SU-DHL-6 (cell line): ENCODE measurements at regions not wholly inside any gene's neighbourhood (a gene's known extent, or its start where the extent isn't known, plus 50 kb on each side); places are given as distances from the start of the nearest gene placed in this dataset.

Source experiments
- H2AFZ ChIP-seq: fragments of 200-600 bp; sonication (generic); 2 replicates; pipeline ENCODE4 v1.6.1; 2014; ENCODE audit warnings: low read depth, mild to moderate bottlenecking, moderate library complexity, mixed read lengths, antibody characterized with exemption, low read length; ENCODE audit not compliant: severe bottlenecking
- H3F3A ChIP-seq: fragments of 200-600 bp; shearing (Covaris generic); 2 replicates; pipeline ENCODE4 v1.6.0; 2016; ENCODE audit warnings: antibody characterized with exemption, mild to moderate bottlenecking; ENCODE audit not compliant: insufficient read depth
- H3K27ac ChIP-seq: fragments of 200-600 bp; sonication (generic); 2 replicates; pipeline ENCODE4 v1.5.1; 2016; ENCODE audit warnings: low read depth, mild to moderate bottlenecking, low read length, moderate library complexity, mixed read lengths
- H3K27me3 ChIP-seq: fragments of 200-600 bp; sonication (generic), shearing (Covaris generic); 2 replicates; pipeline ENCODE4 v1.6.0; 2014; ENCODE audit warnings: mild to moderate bottlenecking, low read length
- H3K36me3 ChIP-seq: fragments of 200-600 bp; sonication (generic); 2 replicates; pipeline ENCODE4 v1.6.1; 2014; ENCODE audit warnings: mild to moderate bottlenecking, low read length, mixed read lengths
- H3K4me2 ChIP-seq: fragments of 300-600, 200-600 bp; shearing (Covaris generic), sonication (generic); 2 replicates; pipeline ENCODE4 v1.6.0; 2014; ENCODE audit warnings: low read length, low read depth, mild to moderate bottlenecking; ENCODE audit not compliant: poor library complexity, severe bottlenecking
- H3K4me3 ChIP-seq: fragments of 200-600 bp; sonication (generic); 2 replicates; pipeline ENCODE4 v1.5.1; 2014; ENCODE audit warnings: antibody characterized with exemption, low read length, mild to moderate bottlenecking, mixed read lengths; ENCODE audit not compliant: insufficient read depth, poor library complexity, severe bottlenecking
- H3K79me2 ChIP-seq: fragments of 200-600 bp; sonication (generic); 2 replicates; pipeline ENCODE4 v1.6.1; 2014; ENCODE audit warnings: mild to moderate bottlenecking, low read length, moderate library complexity; ENCODE audit not compliant: insufficient read depth
- H3K9ac ChIP-seq: fragments of 200-600 bp; sonication (generic); 2 replicates; pipeline ENCODE4 v1.7.0; 2014; ENCODE audit warnings: mild to moderate bottlenecking, low read length
- H3K9me2 ChIP-seq: fragments of 200-600 bp; sonication (generic); replicated peaks from 2 replicates; pipeline ENCODE4 v1.6.1; 2014; ENCODE audit warnings: low read length; ENCODE audit not compliant: insufficient read depth
- H3K9me3 ChIP-seq: fragments of 200-600 bp; sonication (generic); 2 replicates; pipeline ENCODE4 v1.6.1; 2014; ENCODE audit warnings: low read length, mixed read lengths; ENCODE audit not compliant: insufficient read depth
- H4K20me1 ChIP-seq: fragments of 200-600 bp; sonication (generic); 2 replicates; pipeline ENCODE4 v1.6.1; 2014; ENCODE audit warnings: low read depth, mild to moderate bottlenecking, antibody characterized with exemption, low read length, moderate library complexity, mixed read lengths
- EZH2phosphoT487 ChIP-seq: fragments of 200-600 bp; sonication (generic), shearing (Covaris generic); conservative IDR thresholded peaks from 2 replicates; pipeline ENCODE4 v1.6.1; 2018; ENCODE audit warnings: mild to moderate bottlenecking, antibody characterized with exemption, low read length, moderate library complexity, mixed read lengths
- TF ChIP-seq, protein P1 (sequence below): fragments of 200-600 bp; sonication (generic); IDR thresholded peaks from one replicate; pipeline ENCODE4 v1.5.1; 2017; ENCODE audit warnings: antibody characterized with exemption, mild to moderate bottlenecking, low read length, moderate library complexity; ENCODE audit not compliant: insufficient read depth, poor library complexity, severe bottlenecking

DNA sequence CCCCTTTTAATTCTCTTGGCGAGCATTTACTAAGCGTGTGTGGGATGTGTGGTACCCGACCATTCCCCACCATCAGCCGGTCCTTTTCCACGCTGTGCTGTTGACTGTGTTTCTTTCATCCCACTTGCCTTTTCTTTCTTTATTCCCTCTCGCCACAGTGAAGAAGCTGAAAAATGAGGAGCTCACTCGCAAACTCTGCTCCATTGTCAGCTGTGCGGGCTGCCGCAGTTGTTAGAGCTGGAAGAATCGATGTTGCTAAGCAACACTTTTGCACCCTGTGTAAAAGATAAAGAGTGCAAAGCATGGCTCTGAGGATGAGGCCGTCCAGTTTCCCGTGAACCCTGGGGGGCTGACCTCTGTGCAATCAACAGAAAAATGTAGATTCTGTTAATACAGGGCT lies 203.1 kb upstream of the NEBL start:
- Histone ChIP-seq H3K79me2 (no peaks in the 10 kb centered on the region), H3K9me3 (no peaks in the 10 kb centered on the region), H3K4me3 (no peak overlapping the region), H3K9me2 (no peaks in the 10 kb centered on the region), H3K4me2 (no peak overlapping the region), H3K27me3 (no peaks in the 10 kb centered on the region), H3F3A (no peaks in the 10 kb centered on the region), H3K36me3 (no peaks in the 10 kb centered on the region), H3K27ac (no peak overlapping the region), H2AFZ (no peak overlapping the region), H4K20me1 (no peaks in the 10 kb centered on the region), H3K9ac (no peak overlapping the region)
- TF ChIP-seq, protein P1, sequence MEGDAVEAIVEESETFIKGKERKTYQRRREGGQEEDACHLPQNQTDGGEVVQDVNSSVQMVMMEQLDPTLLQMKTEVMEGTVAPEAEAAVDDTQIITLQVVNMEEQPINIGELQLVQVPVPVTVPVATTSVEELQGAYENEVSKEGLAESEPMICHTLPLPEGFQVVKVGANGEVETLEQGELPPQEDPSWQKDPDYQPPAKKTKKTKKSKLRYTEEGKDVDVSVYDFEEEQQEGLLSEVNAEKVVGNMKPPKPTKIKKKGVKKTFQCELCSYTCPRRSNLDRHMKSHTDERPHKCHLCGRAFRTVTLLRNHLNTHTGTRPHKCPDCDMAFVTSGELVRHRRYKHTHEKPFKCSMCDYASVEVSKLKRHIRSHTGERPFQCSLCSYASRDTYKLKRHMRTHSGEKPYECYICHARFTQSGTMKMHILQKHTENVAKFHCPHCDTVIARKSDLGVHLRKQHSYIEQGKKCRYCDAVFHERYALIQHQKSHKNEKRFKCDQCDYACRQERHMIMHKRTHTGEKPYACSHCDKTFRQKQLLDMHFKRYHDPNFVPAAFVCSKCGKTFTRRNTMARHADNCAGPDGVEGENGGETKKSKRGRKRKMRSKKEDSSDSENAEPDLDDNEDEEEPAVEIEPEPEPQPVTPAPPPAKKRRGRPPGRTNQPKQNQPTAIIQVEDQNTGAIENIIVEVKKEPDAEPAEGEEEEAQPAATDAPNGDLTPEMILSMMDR: no peak
- no peak for TF ChIP-seq EZH2phosphoT487

DNA sequence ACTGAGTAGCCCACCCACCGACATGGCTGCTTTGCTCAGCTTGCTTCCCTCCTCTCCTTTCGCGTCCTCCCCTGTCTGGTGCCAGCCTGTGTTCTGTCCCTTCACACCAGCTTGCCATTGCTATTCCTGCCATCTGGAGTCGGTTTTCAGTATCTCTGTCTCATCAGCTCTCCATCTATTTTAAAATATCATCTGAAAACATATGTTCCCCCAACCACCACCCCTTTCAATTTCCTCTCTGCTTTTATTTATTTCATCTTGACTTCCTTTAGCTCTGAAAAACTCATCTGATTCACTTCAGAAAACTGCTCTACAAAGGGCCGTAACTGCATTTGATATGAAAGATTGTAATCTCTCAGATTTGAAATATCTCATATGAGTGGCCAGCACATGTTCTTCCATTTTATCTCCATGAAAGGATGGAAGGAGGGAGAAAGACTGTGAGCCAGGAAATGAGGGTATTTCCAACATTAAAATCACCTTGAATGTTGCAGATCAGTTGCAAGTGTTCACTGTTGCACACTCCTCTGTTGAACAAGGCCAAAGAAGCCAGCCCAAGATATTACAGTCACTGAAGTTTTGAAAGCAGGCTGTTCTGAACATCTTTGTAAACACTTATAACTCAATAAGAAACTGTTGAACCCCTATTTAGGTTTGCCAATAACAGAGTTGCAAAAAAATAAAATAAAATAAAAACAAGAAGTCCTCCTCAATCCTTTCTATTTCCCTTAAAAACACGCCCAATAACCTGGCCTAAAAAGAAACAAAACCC lies 202.4 kb upstream of the NEBL start:
- no peaks in the 10 kb centered on the region for H3K36me3 ChIP-seq
- H3F3A ChIP-seq: no peaks in the 10 kb centered on the region
- TF ChIP-seq EZH2phosphoT487: no peak
- TF ChIP-seq, protein P1: no peak
- no peaks in the 10 kb centered on the region for H3K79me2 ChIP-seq
- H3K27ac ChIP-seq: no peak overlapping the region
- no peaks in the 10 kb centered on the region for H3K27me3 ChIP-seq
- H3K4me3 ChIP-seq: no peak overlapping the region
- H3K9me2 ChIP-seq: no peaks in the 10 kb centered on the region
- no peak overlapping the region for H3K9ac ChIP-seq
- no peak overlapping the region for H3K4me2 ChIP-seq
- H3K9me3 ChIP-seq: no peaks in the 10 kb centered on the region
- no peak overlapping the region for H2AFZ ChIP-seq
- no peaks in the 10 kb centered on the region for H4K20me1 ChIP-seq

- no peaks in the 10 kb centered on the region for H3K36me3 ChIP-seq
- H3K4me3 ChIP-seq: no peak overlapping the region
- H3F3A ChIP-seq: no peaks in the 10 kb centered on the region
- no peak overlapping the region for H3K9ac ChIP-seq
- H3K27me3 ChIP-seq: no peaks in the 10 kb centered on the region
- H2AFZ ChIP-seq: no peak overlapping the region
- no peaks in the 10 kb centered on the region for H4K20me1 ChIP-seq
- H3K9me2 ChIP-seq: no peaks in the 10 kb centered on the region
- H3K9me3 ChIP-seq: no peaks in the 10 kb centered on the region
- no peak for TF ChIP-seq EZH2phosphoT487
- TF ChIP-seq, protein P1: no peak
- H3K27ac ChIP-seq: no peak overlapping the region
- H3K4me2 ChIP-seq: no peak overlapping the region
- no peaks in the 10 kb centered on the region for H3K79me2 ChIP-seq
These were observed 200.8 kb upstream of the NEBL start for GRCh38 chr10:21097926-21098355.
